Tibial nerve (tissue), 4 donors: ENCODE measurements at regions not wholly inside any gene's neighbourhood (a gene's known extent, or its start where the extent isn't known, plus 50 kb on each side); places are given as distances from the start of the nearest gene placed in this dataset.
"Not testable (repeated sequence)": the region's sequence is repeated elsewhere in the genome, so short reads cannot be mapped to it uniquely, and the experiment has no call there.

ENCODE experiments used
- DNase-seq, 2 donors: peaks; one replicate each; pipeline ENCODE4 v3.0.0-alpha.2; 2019; ENCODE audit warnings: low spot score in 2 of 2
- H3K27ac ChIP-seq, 4 donors: fragments of 200-600 bp; sonication (generic) in 3 of 4; one replicate each; pipeline ENCODE4 v1.5.1; 2017 to 2019; ENCODE audit warnings: mild to moderate bottlenecking in 1 of 4
- H3K27me3 ChIP-seq, 2 donors: fragments of 200-600 bp; sonication (generic) in 1 of 2; one replicate each; pipeline versions ENCODE4 v1.5.1 to v1.6.0; 2017 to 2019
- H3K36me3 ChIP-seq, 3 donors: fragments of 200-600 bp; sonication (generic); one replicate each; pipeline ENCODE4 v1.5.1; 2018 to 2019
- H3K4me1 ChIP-seq, 4 donors: fragments of 200-600 bp; sonication (generic) in 3 of 4; one replicate each; pipeline ENCODE4 v1.5.1; 2017 to 2019
- H3K4me3 ChIP-seq, 4 donors: fragments of 200-600 bp; sonication (generic) in 3 of 4; one replicate each; pipeline ENCODE4 v1.5.1; 2017 to 2019; ENCODE audit warnings: mild to moderate bottlenecking in 1 of 4, moderate library complexity in 1 of 4
- H3K9me3 ChIP-seq, 4 donors: fragments of 200-600 bp; sonication (generic) in 3 of 4; one replicate each; pipeline ENCODE4 v1.5.1; 2017 to 2019
- CTCF ChIP-seq, 5 experiments: fragments of 200-600 bp in 3 of 5; fragments of 450-650 bp in 2 of 5; sonication (generic) in 3 of 5; IDR thresholded peaks; one replicate each; pipeline ENCODE4 v1.5.1; 2016 to 2019; ENCODE audit warnings: antibody characterized with exemption in 5 of 5, mild to moderate bottlenecking in 3 of 5, moderate library complexity in 2 of 5
- EP300 ChIP-seq, 2 donors: sonication (generic); formaldehyde crosslinking; IDR thresholded peaks; one replicate each; pipeline ENCODE4 v1.6.1; 2017; ENCODE audit warnings: antibody characterized with exemption in 2 of 2, mild to moderate bottlenecking in 1 of 2
- POLR2A ChIP-seq, 2 donors: fragments of 450-650 bp; IDR thresholded peaks; one replicate each; pipeline ENCODE4 v1.6.1; 2017; ENCODE audit warnings: antibody characterized with exemption in 2 of 2, mild to moderate bottlenecking in 2 of 2, moderate library complexity in 2 of 2
- WGBS, 2 donors: methylation state at CpG; one replicate each; pipeline ENCODE4 v1.1.5; 2018; 5-methylcytosine and 5-hydroxymethylcytosine counted together

DNA sequence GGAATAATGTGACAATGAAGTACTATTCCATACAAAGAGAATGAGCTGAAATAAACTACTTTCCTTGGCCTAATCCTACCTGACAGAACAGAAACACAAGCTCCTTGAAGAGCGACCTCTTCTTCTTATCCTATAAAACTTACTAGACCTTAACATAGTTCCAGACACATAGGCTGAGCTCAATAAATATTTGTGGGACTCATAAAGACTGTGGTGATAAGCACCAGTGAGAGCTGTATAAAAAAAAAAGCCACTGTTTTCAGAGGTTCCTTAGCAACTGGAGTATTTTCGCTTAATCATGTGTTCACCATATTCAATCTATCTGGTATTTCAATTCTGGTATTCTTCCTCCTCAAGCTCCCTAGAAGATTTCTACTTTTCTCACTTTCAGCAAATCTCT, 1129.6 kb downstream of the STPG2 start:
- Histone ChIP-seq H3K9me3 (no peaks in the 10 kb centered on the region), H3K36me3 (no peaks in the 10 kb centered on the region), H3K27me3 (no peaks in the 10 kb centered on the region), H3K27ac (no peak overlapping the region), H3K4me1 (no peaks in the 10 kb centered on the region), H3K4me3 (no peak overlapping the region)
- no peak for DNase-seq
- WGBS, 2 donors, result 66 to 79% methylated on average over 2 of the region's 2 CpGs
- TF ChIP-seq POLR2A (IDR thresholded peaks at IDR 0.05) (no peak), CTCF (IDR thresholded peaks at IDR 0.05) (no peak), EP300 (IDR thresholded peaks at IDR 0.05) (no peak)

DNA sequence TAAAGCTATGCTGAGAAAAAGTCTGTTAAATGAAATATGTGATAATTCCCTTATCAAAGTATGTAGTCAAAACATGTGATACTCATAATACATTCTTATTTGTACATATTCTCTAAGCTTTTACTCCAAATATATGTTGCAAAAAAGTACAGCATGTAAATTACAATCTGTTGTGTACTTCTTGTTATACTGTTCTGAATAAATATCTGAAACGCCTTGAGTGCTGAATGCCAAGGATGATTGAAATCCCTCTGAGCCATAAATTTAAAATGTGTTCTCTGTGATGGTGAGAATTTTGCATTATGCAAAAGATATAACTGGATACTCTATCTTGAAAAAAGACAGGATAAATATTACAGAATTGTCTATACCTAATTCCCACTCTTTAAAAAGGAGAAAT, 1128.0 kb downstream of the STPG2 start:
- Histone ChIP-seq H3K27ac (no peak overlapping the region), H3K4me1 (no peaks in the 10 kb centered on the region), H3K36me3 (no peaks in the 10 kb centered on the region), H3K4me3 (no peak overlapping the region), H3K9me3 (no peaks in the 10 kb centered on the region), H3K27me3 (no peaks in the 10 kb centered on the region)
- 48 to 70% methylated on average over 1 of the region's 1 CpG for WGBS, 2 donors
- no peak for TF ChIP-seq EP300 (IDR thresholded peaks at IDR 0.05)
- TF ChIP-seq CTCF (IDR thresholded peaks at IDR 0.05), result no peak
- no peak for TF ChIP-seq POLR2A (IDR thresholded peaks at IDR 0.05)
- no peak for DNase-seq

DNA sequence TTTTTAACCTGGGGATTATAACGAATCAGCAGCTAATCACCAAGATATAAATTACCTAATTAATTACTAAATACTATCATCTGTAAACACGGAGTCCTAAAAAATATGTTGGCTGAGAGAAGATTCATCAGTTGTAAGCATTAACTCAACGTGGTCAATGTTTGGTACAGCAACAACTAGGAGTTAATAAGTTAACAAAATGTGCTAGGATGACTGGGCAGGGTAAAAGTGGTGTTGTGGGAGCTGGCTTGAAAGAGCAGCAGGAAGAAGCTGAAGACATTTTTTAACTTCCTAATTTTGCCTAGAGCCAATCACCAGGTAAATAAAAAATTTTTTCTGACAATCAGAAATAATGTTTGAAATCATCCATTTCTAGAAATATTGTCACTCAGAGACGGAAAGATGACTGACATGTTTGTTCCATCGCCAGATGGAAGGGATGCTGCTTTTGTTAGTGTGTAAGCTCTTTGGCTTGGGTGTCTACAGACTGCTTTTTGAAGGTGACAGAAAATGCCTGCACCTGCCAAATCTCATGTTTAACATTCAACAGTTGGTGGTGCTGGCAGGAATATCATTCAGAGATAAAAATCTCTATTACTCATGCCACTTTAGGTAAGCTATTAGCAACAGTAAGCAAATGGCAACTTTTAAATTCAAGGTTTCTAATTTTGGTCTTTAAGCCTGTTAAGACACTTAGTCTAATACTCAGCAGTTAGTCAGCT, 1126.9 kb downstream of the STPG2 start:
- TF ChIP-seq CTCF (IDR thresholded peaks at IDR 0.05) (no peak), EP300 (IDR thresholded peaks at IDR 0.05) (no peak), POLR2A (IDR thresholded peaks at IDR 0.05) (no peak)

GRCh38 chr4:97027728-97028410, 1115.4 kb downstream of the STPG2 start:
- Histone ChIP-seq H3K4me1 (no peaks in the 10 kb centered on the region), H3K27ac (no peak overlapping the region), H3K27me3 (no peaks in the 10 kb centered on the region), H3K36me3 (no peaks in the 10 kb centered on the region), H3K4me3 (no peak overlapping the region), H3K9me3 (no peaks in the 10 kb centered on the region)
- TF ChIP-seq EP300 (IDR thresholded peaks at IDR 0.05), result no peak
- no peak for TF ChIP-seq POLR2A (IDR thresholded peaks at IDR 0.05)
- no peak for TF ChIP-seq CTCF (IDR thresholded peaks at IDR 0.05)
- WGBS, 2 donors, result 45 to 57% methylated on average over 2 of the region's 2 CpGs
- DNase-seq, result no peak

More for the DNA sequence above, 1126.9 kb downstream of the STPG2 start:
- H3K4me3 ChIP-seq, result no peak overlapping the region
- no peaks in the 10 kb centered on the region for H3K4me1 ChIP-seq
- H3K27ac ChIP-seq, result no peak overlapping the region
- no peak for DNase-seq
- no peaks in the 10 kb centered on the region for H3K9me3 ChIP-seq
- H3K27me3 ChIP-seq, result no peaks in the 10 kb centered on the region
- WGBS, 2 donors, result 78 to 81% methylated on average over 5 of the region's 5 CpGs
- H3K36me3 ChIP-seq, result no peaks in the 10 kb centered on the region

DNA sequence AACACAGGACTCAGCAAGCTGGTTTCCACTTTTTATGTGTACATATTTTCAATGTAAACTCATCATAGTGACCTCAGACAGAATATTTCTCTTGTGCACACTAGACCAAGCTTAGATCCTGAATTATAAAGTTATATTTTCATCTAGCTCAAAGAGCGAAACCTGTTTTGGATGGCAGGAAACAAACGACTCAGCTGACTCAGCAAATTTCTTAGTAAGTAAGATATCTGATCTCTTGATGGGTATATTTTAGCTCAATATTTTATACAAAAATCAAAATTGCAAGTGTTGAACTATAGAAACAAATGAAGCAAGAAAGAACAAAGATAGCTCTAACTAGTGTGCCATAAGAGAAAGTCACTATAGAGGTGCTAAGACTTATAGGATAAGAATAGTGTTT, 1114.5 kb downstream of the STPG2 start:
- WGBS, 2 donors, result 56 to 60% methylated on average over 2 of the region's 2 CpGs
- Histone ChIP-seq H3K9me3 (no peaks in the 10 kb centered on the region), H3K36me3 (no peaks in the 10 kb centered on the region), H3K27me3 (no peaks in the 10 kb centered on the region), H3K4me1 (no peaks in the 10 kb centered on the region), H3K27ac (no peak overlapping the region), H3K4me3 (no peak overlapping the region)
- no peak for TF ChIP-seq EP300 (IDR thresholded peaks at IDR 0.05)
- no peak for TF ChIP-seq CTCF (IDR thresholded peaks at IDR 0.05)
- TF ChIP-seq POLR2A (IDR thresholded peaks at IDR 0.05), result no peak
- DNase-seq, result no peak

- H3K9me3 ChIP-seq, DNase-seq, H3K36me3 ChIP-seq, H3K4me3 ChIP-seq, H3K4me1 ChIP-seq, H3K27me3 ChIP-seq, H3K27ac ChIP-seq: not testable (repeated sequence)
- 70 to 73% methylated on average over 10 to 12 of the region's 12 CpGs for WGBS, 2 donors
These were observed 1105.7 kb downstream of the STPG2 start for GRCh38 chr4:97037411-97038145.
